ENCODE measurements at regions not wholly inside any gene's neighbourhood (a gene's known extent, or its start where the extent isn't known, plus 50 kb on each side); places are given as distances from the start of the nearest gene placed in this dataset.

DNA sequence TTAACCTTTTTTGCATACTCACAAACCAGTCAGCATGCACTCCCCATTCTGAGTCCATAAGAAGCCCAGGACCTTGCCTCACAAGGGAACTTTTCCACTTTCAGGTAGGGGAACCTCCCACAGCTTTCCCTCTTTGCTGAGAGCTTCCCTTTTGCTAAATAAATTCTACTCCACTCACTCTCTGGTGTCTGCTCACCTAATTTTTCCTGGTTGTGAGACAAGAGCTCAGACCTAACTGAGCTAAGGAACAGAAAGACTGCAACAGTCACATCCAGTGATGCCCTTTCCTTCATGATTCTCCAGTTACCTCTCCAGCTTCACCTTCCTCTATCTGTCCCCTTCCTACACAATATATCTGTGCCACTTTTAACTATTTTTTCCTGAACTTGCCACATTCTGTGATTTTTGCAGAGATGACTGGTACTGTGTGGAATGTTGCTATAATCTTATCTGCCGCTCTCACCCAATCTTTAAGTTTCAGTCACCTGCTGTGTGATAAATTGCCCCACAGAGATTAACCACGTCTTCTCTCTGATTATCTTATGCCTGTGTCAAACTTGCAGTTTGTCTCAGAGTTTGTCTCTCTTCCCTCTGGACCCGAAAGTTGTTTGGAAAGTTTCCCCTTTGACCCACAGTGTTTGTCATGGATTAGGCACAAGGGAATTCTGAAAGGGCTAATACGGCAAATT, 737.1 kb upstream of the FLRT2 start:
- TF ChIP-seq, protein P1, sequence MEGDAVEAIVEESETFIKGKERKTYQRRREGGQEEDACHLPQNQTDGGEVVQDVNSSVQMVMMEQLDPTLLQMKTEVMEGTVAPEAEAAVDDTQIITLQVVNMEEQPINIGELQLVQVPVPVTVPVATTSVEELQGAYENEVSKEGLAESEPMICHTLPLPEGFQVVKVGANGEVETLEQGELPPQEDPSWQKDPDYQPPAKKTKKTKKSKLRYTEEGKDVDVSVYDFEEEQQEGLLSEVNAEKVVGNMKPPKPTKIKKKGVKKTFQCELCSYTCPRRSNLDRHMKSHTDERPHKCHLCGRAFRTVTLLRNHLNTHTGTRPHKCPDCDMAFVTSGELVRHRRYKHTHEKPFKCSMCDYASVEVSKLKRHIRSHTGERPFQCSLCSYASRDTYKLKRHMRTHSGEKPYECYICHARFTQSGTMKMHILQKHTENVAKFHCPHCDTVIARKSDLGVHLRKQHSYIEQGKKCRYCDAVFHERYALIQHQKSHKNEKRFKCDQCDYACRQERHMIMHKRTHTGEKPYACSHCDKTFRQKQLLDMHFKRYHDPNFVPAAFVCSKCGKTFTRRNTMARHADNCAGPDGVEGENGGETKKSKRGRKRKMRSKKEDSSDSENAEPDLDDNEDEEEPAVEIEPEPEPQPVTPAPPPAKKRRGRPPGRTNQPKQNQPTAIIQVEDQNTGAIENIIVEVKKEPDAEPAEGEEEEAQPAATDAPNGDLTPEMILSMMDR (IDR thresholded peaks at IDR 0.05; ENCODE audit: borderline replicate concordance, control extremely low read depth, extremely low read depth, insufficient read depth, missing control alignments): no peak
- DNase-seq (ENCODE audit: low spot score): no peak
- in situ Hi-C loops (cut with MboI; ENCODE audit: low sequenced_read_pairs, unreplicated experiment): no loop called here

DNA sequence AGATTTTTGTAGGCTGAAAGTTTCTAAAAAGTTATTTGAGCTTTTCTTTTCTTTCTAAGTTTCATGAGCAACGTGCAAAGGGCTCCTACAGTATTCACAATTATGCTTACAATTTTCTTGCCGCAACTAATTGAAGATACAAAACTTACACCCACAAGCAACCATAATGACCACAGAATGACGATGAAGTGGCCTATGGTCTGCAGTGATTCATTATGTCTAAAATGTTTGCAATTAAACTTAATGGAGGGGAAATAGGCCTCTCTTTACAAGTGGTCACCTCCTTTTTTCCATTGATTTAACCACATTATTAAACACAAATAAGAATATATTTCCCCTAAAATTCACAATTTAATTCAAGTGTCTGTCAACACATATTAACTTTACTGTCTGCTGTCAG, 732.6 kb upstream of the FLRT2 start:
- TF ChIP-seq, protein P1 (IDR thresholded peaks at IDR 0.05; ENCODE audit: borderline replicate concordance, control extremely low read depth, extremely low read depth, insufficient read depth, missing control alignments): no peak
- DNase-seq (ENCODE audit: low spot score): no peak
- in situ Hi-C loops (cut with MboI; ENCODE audit: low sequenced_read_pairs, unreplicated experiment): no loop called here

DNA sequence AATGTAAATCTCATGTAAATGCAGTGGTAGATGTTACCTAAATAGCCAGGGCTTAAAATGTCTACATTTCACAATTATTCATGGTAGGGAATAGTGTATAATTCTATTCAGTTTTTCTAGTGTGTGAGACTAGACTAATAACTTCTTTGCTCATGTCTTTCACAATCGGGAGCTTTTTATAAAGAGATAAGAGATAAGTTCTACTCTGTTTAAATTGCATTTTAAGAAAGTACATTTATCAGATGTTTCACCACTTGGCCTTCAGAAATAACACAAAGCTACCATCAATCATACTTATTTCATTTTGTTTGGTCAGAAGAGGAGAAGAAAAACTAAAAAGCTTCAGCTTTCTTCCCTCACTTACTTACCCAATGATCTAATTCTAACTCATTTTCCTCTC, 725.5 kb upstream of the FLRT2 start:
- no peak for DNase-seq (ENCODE audit: low spot score)
- TF ChIP-seq, protein P1 (IDR thresholded peaks at IDR 0.05; ENCODE audit: borderline replicate concordance, control extremely low read depth, extremely low read depth, insufficient read depth, missing control alignments): no peak
- in situ Hi-C loops (cut with MboI; ENCODE audit: low sequenced_read_pairs, unreplicated experiment): no loop called here

DNA sequence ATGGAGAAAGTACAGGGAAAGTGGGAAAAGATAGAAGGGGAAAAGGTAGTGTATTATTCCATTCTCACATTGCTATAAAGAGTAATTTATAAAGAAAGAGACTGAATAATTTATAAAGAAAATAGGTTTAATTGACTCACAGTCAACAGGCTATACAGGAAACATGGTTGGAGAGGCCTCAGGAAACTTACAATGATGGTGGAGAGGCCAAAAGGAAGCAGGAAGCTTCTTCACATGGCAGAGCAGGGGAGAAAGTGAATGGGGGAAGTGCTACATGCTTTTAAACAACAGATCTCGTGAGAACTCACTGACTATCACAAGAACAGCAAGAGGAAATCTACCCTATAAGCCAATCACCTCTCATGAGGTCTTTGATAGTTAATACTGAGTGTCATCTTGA, 725.0 kb upstream of the FLRT2 start:
- TF ChIP-seq, protein P1 (IDR thresholded peaks at IDR 0.05; ENCODE audit: borderline replicate concordance, control extremely low read depth, extremely low read depth, insufficient read depth, missing control alignments): no peak
- in situ Hi-C loops (cut with MboI; ENCODE audit: low sequenced_read_pairs, unreplicated experiment): no loop called here
- no peak for DNase-seq (ENCODE audit: low spot score)

DNA sequence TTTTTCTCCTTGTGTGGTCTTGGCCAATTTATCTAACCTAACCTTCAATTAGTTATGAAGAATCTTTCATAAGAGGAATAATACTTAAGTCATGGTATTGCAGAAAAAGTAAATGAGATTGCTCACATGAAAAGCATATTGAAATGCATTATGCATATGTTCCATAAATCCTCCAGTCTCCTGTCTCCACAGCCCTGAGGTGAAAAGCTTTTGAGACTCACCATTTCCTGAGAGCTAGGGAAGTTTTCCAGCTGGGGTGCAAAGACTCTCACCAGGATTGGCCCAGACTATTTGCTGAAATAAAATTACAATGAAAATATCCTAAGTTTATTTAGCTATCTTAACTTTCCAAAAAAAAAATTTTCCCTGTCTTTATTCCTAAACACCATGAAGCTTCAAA, 723.8 kb upstream of the FLRT2 start:
- no peak for DNase-seq (ENCODE audit: low spot score)
- TF ChIP-seq, protein P1 (IDR thresholded peaks at IDR 0.05; ENCODE audit: borderline replicate concordance, control extremely low read depth, extremely low read depth, insufficient read depth, missing control alignments): no peak
- in situ Hi-C loops (cut with MboI; ENCODE audit: low sequenced_read_pairs, unreplicated experiment): no loop called here

DNA sequence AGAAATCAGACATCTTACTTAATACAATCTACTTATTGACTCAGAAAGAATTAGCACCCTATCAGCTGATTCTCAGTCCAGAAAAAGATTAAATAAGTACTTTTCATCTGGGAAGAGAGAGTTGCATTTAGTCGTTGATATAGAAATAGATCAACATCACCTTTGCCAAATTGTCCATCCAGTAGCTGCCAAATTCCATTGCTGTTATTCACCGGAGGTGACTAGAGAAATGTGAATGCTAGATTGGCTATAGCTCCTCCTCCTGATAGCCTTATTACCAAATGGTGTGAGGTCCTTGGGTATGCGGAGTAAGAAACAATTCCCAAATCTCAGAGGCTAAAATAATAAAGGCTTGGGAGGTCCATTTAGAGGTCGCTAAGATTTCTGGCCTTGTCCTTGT, 723.3 kb upstream of the FLRT2 start:
- DNase-seq (ENCODE audit: low spot score): no peak
- in situ Hi-C loops (cut with MboI; ENCODE audit: low sequenced_read_pairs, unreplicated experiment): no loop called here
- TF ChIP-seq, protein P1 (IDR thresholded peaks at IDR 0.05; ENCODE audit: borderline replicate concordance, control extremely low read depth, extremely low read depth, insufficient read depth, missing control alignments): no peak

All from GM13976 (cell line).